Nephron progenitor cell (in vitro differentiated cells): ENCODE measurements at regions not wholly inside any gene's neighbourhood (a gene's known extent, or its start where the extent isn't known, plus 50 kb on each side); places are given as distances from the start of the nearest gene placed in this dataset.

Source experiments
- DNase-seq: peaks from one replicate; pipeline ENCODE4 v3.0.0; 2021
- H3K27ac Mint-ChIP-seq: 2 replicates; pipeline ENCODE4 v1.8.0; 2021; ENCODE audit warnings: mild to moderate bottlenecking, moderate library complexity, mixed read lengths
- H3K27me3 Mint-ChIP-seq: 2 replicates; pipeline ENCODE4 v1.8.0; 2021; ENCODE audit warnings: mild to moderate bottlenecking, low read depth, mixed read lengths; ENCODE audit not compliant: poor library complexity
- H3K36me3 Mint-ChIP-seq: 2 replicates; pipeline ENCODE4 v1.8.0; 2021; ENCODE audit warnings: low read depth, mixed read lengths
- H3K4me1 Mint-ChIP-seq: 2 replicates; pipeline ENCODE4 v1.8.0; 2021; ENCODE audit warnings: mixed read lengths
- H3K4me3 Mint-ChIP-seq: 2 replicates; pipeline ENCODE4 v1.8.0; 2021; ENCODE audit warnings: mild to moderate bottlenecking, moderate library complexity, mixed read lengths
- H3K9me3 Mint-ChIP-seq: 2 replicates; pipeline ENCODE4 v1.8.0; 2021; ENCODE audit warnings: mild to moderate bottlenecking, moderate library complexity, mixed read lengths
- TF ChIP-seq, protein P1 (sequence below): fragments of 200-600 bp; sonication (generic); IDR thresholded peaks from 2 replicates; pipeline ENCODE4 v1.5.0; 2021; ENCODE audit warnings: antibody characterized with exemption

DNA sequence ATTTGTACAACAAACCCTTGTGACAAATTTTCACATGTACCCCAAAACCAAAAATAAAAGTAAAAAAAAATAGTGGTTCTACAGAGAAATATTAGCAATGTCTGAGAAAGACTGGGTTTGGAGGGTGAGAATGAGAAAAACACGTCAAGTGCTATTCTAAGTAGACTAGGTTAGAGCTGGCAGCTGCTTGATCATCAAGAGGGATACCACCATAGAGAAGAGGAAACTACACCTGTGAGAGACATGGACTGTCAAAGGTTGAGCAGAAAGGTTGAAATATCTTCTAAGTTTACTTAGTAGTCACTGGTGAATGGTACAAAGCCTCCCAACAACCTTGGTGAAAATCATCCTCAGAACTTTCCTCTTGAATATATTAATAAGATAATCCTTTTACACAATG is 126.9 kb upstream of the ITGA4 start:
- no peak for DNase-seq
- Mint-ChIP-seq H3K36me3 (peaks cover 10% of the 10 kb centered on the region), H3K9me3 (peaks cover 25% of the 10 kb centered on the region), H3K27ac (no peak overlapping the region), H3K27me3 (peaks cover 7% of the 10 kb centered on the region), H3K4me3 (no peak overlapping the region), H3K4me1 (peaks cover 21% of the 10 kb centered on the region)
- TF ChIP-seq, protein P1, sequence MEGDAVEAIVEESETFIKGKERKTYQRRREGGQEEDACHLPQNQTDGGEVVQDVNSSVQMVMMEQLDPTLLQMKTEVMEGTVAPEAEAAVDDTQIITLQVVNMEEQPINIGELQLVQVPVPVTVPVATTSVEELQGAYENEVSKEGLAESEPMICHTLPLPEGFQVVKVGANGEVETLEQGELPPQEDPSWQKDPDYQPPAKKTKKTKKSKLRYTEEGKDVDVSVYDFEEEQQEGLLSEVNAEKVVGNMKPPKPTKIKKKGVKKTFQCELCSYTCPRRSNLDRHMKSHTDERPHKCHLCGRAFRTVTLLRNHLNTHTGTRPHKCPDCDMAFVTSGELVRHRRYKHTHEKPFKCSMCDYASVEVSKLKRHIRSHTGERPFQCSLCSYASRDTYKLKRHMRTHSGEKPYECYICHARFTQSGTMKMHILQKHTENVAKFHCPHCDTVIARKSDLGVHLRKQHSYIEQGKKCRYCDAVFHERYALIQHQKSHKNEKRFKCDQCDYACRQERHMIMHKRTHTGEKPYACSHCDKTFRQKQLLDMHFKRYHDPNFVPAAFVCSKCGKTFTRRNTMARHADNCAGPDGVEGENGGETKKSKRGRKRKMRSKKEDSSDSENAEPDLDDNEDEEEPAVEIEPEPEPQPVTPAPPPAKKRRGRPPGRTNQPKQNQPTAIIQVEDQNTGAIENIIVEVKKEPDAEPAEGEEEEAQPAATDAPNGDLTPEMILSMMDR = no peak

DNA sequence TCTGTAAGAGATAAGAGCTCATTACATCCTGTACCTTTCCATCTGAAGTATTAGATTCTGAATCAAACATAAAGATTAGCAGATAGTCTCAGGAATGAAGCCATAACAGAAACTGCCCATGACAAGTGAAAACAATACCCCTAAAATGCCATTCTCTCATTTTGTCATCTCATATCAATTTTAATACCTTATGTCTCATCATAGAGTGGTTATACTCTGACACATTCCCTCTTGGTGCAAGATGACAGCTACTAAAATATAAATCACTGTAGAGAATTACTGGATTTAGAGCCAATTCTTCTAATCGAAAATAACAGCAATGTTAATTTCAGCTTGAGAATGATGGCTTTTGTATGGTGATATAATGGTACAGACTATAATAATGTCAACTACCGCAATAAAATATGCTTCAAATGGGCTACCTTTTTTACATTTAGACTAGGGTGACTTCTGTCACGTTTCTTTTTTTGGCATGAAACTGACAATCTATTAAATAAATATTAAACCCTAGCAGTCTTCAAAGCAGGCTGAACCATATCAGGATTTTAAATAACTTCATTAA is 125.1 kb upstream of the ITGA4 start:
- no peak overlapping the region for H3K27ac Mint-ChIP-seq
- peaks cover 7% of the 10 kb centered on the region for H3K27me3 Mint-ChIP-seq
- peaks cover 9% of the 10 kb centered on the region for H3K4me1 Mint-ChIP-seq
- peaks cover 25% of the 10 kb centered on the region for H3K9me3 Mint-ChIP-seq
- no peak for DNase-seq
- TF ChIP-seq, protein P1 = no peak
- H3K36me3 Mint-ChIP-seq = peaks cover 10% of the 10 kb centered on the region
- H3K4me3 Mint-ChIP-seq = no peak overlapping the region

DNA sequence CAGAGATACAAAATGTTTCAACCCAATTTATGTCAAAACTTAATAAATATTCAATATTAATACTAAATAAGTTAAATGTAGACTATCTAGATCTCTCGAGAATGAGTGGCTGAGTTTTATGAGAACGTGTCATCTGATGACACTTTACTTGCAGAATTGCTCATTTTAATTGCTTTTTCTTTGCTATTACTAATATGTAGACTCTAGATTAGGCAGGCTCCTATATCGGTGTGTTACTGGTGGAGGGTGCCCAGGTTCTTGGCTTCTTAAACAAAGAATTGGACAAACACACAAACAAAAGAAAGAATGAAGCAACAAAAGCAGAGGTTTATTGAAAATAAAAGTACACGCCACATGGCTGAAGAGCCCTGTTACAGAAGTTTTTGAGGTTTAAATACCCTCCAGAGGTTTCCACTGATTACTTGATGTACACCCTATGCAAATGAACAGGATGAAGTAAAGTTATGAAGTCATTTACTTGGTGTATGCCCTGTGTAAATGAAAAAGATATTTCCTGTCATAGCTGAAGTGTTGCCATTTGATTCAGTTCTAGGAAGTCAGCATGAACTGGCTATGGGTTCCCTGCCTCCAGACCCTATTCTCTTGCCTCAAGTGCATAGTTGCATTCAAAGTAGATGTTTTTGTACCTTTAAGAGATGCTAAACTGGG is 122.9 kb upstream of the ITGA4 start:
- Mint-ChIP-seq H3K27me3 (peaks cover 5% of the 10 kb centered on the region), H3K36me3 (peaks cover 2% of the 10 kb centered on the region), H3K4me1 (no peaks in the 10 kb centered on the region), H3K4me3 (no peak overlapping the region), H3K27ac (no peak overlapping the region), H3K9me3 (peaks cover 13% of the 10 kb centered on the region)
- no peak for DNase-seq
- TF ChIP-seq, protein P1 = no peak

DNA sequence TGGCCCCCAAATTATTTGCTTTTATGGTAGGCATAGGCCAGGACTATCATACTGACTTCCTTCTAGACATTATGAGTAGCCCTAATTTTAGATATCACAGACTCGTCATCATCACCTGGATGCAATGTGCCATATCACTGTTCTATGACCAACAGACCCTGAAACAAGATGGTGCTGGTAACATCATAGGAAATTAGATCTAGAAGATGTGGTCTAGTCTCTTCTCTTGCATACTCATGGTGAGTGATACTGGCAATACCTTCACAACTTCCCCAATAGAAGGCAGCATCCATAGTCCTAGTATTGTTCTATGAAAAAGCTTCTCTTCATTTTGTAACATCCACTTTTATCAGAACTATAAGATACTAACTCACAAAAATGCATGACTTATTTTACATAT is 116.3 kb upstream of the ITGA4 start:
- H3K4me1 Mint-ChIP-seq = no peaks in the 10 kb centered on the region
- no peak overlapping the region for H3K4me3 Mint-ChIP-seq
- no peak for DNase-seq
- TF ChIP-seq, protein P1 = no peak
- peaks cover 2% of the 10 kb centered on the region for H3K9me3 Mint-ChIP-seq
- H3K27ac Mint-ChIP-seq = no peak overlapping the region
- peaks cover 10% of the 10 kb centered on the region for H3K27me3 Mint-ChIP-seq
- no peaks in the 10 kb centered on the region for H3K36me3 Mint-ChIP-seq

DNA sequence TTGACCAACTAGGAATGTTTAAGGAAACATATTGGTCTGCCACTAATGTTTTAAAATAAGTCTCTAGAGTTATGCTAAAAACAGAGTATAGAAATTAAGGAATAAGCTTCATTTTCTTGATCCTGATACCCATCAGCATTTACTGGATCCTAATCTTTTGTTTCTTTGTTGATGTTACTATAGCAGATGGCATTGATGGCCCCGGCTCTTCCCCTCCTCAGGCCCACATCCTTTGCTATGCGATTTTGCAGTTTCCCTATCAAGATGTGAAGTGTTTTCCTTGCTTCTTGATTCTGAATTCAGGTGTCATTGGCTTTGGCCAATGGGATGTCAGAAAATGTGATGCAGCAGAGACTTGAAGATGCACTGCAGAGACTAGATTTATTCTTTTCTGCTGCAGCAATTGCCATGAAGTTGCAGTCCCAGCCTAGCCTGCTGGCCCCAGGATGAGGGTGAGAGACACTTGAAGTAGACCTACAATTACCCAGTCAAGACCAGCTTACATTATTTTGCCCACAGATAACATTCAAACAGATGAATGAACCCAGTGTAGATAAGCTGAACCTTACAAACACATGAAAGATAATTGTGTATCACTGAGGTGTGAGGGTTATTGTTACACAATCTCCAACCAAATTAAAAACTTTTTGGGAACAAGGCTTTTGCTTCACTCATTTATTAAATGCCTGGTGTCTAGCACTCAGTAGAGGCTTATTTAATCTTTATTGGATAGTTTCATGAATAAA is 115.2 kb upstream of the ITGA4 start:
- Mint-ChIP-seq H3K9me3 (peaks cover 6% of the 10 kb centered on the region), H3K4me3 (no peak overlapping the region), H3K36me3 (no peaks in the 10 kb centered on the region), H3K27ac (no peak overlapping the region), H3K4me1 (no peaks in the 10 kb centered on the region), H3K27me3 (peaks cover 10% of the 10 kb centered on the region)
- TF ChIP-seq, protein P1 = no peak
- no peak for DNase-seq
